ENCODE measurements at regions not wholly inside any gene's neighbourhood (a gene's known extent, or its start where the extent isn't known, plus 50 kb on each side); places are given as distances from the start of the nearest gene placed in this dataset.

DNA sequence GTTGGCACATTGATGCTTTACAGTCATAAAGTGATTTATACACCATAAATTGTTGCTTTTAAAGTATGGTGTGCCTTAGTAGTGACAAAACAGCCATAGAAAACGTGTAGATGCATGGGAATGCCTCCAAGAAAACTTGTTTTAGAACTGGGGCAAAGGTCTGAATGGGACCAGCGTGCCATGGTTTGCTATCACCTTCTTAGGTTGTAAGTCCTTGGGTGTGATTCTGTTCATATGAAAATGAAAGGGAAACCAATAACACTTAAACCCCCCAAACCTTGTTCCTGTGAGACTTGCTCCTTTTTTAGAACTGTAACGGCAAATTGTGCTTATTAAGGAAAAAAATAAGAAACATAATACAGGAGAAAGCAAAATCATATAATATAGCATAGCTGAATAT lies 603.3 kb upstream of the SLITRK6 start:
- no peak for TF ChIP-seq EP300 (IDR thresholded peaks at IDR 0.05)
- TF ChIP-seq POLR2A (IDR thresholded peaks at IDR 0.05), result no peak
- TF ChIP-seq CTCF (IDR thresholded peaks at IDR 0.05), result no peak
- no peak for TF ChIP-seq POLR2AphosphoS5 (IDR thresholded peaks at IDR 0.05)

Data from stomach (tissue), 4 donors.